AG09309 (cell line): ENCODE measurements at regions not wholly inside any gene's neighbourhood (a gene's known extent, or its start where the extent isn't known, plus 50 kb on each side); places are given as distances from the start of the nearest gene placed in this dataset.

Source experiments
- DNase-seq: peaks from one replicate; pipeline ENCODE4 v3.0.0-alpha.2; 2010; ENCODE audit warnings: low read depth
- H3K4me3 ChIP-seq: 2 replicates; pipeline ENCODE4 v1.5.1; 2011; ENCODE audit warnings: mild to moderate bottlenecking, low read depth, low read length, moderate library complexity; ENCODE audit not compliant: control insufficient read depth
- CTCF ChIP-seq: IDR thresholded peaks from 2 replicates; pipeline ENCODE4 v1.5.1; 2011; ENCODE audit warnings: mild to moderate bottlenecking, low read depth, low read length, inconsistent platforms; ENCODE audit not compliant: insufficient read depth, control insufficient read depth; ENCODE audit errors: missing control alignments

GRCh38 chr5:165913059-165913458 is 2378.4 kb upstream of the WWC1 start:
- TF ChIP-seq CTCF: no peak
- H3K4me3 ChIP-seq: no peak overlapping the region
- no peak for DNase-seq

GRCh38 chr5:165914456-165914855 is 2377.0 kb upstream of the WWC1 start:
- H3K4me3 ChIP-seq: no peak overlapping the region
- no peak for DNase-seq
- no peak for TF ChIP-seq CTCF

- TF ChIP-seq CTCF: no peak
- DNase-seq: no peak
Observed at GRCh38 chr5:165919196-165919595, 2372.2 kb upstream of the WWC1 start.

GRCh38 chr5:165920655-165921054 is 2370.8 kb upstream of the WWC1 start:
- no peak for TF ChIP-seq CTCF
- DNase-seq: no peak
- H3K4me3 ChIP-seq: no peak overlapping the region

More at GRCh38 chr5:165919196-165919595, 2372.2 kb upstream of the WWC1 start:
- no peak overlapping the region for H3K4me3 ChIP-seq

- H3K4me3 ChIP-seq: no peak overlapping the region
- no peak for DNase-seq
- no peak for TF ChIP-seq CTCF
Observed at GRCh38 chr5:165928971-165929370, 2362.5 kb upstream of the WWC1 start.

GRCh38 chr5:165940541-165940940 is 2350.9 kb upstream of the WWC1 start:
- DNase-seq: no peak
- H3K4me3 ChIP-seq: no peak overlapping the region
- TF ChIP-seq CTCF: no peak

- TF ChIP-seq CTCF: no peak
- DNase-seq: no peak
- no peak overlapping the region for H3K4me3 ChIP-seq
Observed at GRCh38 chr5:165956854-165957253, 2334.6 kb upstream of the WWC1 start.
